ENCODE measurements at regions not wholly inside any gene's neighbourhood (a gene's known extent, or its start where the extent isn't known, plus 50 kb on each side); places are given as distances from the start of the nearest gene placed in this dataset.
"Not testable (repeated sequence)": the region's sequence is repeated elsewhere in the genome, so short reads cannot be mapped to it uniquely, and the experiment has no call there.

DNA sequence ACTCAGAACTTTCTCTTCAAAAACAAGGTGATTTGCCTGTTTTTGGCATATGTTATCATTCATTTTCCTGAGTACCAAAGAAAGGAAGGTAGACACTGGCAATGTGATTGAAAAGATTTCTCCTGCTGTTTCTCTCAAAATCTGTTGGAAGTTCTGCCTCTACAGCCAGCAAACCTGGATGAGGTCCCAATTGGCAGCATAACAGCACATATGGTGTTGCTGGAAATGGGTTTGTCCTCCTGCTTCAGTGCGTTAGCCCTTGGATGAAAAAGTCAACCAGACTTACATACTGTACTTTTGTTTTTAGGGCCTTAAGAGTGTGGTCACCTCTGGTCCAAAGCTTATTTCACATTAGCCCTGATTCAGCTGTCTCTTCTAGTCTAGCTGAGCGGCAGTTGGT lies 237.6 kb upstream of the MME start:
- no peaks in the 10 kb centered on the region for H3K27me3 Mint-ChIP-seq (ENCODE audit: unreplicated experiment)
- H3K27ac Mint-ChIP-seq (ENCODE audit: unreplicated experiment) = no peak overlapping the region
- no peaks in the 10 kb centered on the region for H3K36me3 Mint-ChIP-seq (ENCODE audit: low read depth, unreplicated experiment)
- DNase-seq (ENCODE audit: low spot score) = no peak
- H3K4me3 Mint-ChIP-seq (ENCODE audit: unreplicated experiment) = no peak overlapping the region
- peaks cover 3% of the 10 kb centered on the region for H3K4me1 Mint-ChIP-seq (ENCODE audit: unreplicated experiment)
- TF ChIP-seq CTCF (IDR thresholded peaks at IDR 0.05; ENCODE audit: unreplicated experiment) = no peak
- no peaks in the 10 kb centered on the region for H3K9me3 Mint-ChIP-seq (ENCODE audit: unreplicated experiment)

GRCh38 chr3:154835639-154836038 lies 244.5 kb upstream of the MME start:
- Mint-ChIP-seq H3K4me1 (ENCODE audit: unreplicated experiment) (peaks cover 3% of the 10 kb centered on the region), H3K36me3 (ENCODE audit: low read depth, unreplicated experiment) (no peaks in the 10 kb centered on the region), H3K4me3 (ENCODE audit: unreplicated experiment) (no peak overlapping the region), H3K27ac (ENCODE audit: unreplicated experiment) (no peak overlapping the region), H3K9me3 (ENCODE audit: unreplicated experiment) (no peaks in the 10 kb centered on the region), H3K27me3 (ENCODE audit: unreplicated experiment) (no peaks in the 10 kb centered on the region)
- no peak for TF ChIP-seq CTCF (IDR thresholded peaks at IDR 0.05; ENCODE audit: unreplicated experiment)
- DNase-seq (ENCODE audit: low spot score) = no peak

- not testable (repeated sequence) for H3K9me3 Mint-ChIP-seq (ENCODE audit: unreplicated experiment); H3K36me3 Mint-ChIP-seq (ENCODE audit: low read depth, unreplicated experiment); H3K27ac Mint-ChIP-seq (ENCODE audit: unreplicated experiment); H3K4me1 Mint-ChIP-seq (ENCODE audit: unreplicated experiment); H3K27me3 Mint-ChIP-seq (ENCODE audit: unreplicated experiment); H3K4me3 Mint-ChIP-seq (ENCODE audit: unreplicated experiment); DNase-seq (ENCODE audit: low spot score)
Measured at GRCh38 chr3:154834831-154835230, 245.3 kb upstream of the MME start.

DNA sequence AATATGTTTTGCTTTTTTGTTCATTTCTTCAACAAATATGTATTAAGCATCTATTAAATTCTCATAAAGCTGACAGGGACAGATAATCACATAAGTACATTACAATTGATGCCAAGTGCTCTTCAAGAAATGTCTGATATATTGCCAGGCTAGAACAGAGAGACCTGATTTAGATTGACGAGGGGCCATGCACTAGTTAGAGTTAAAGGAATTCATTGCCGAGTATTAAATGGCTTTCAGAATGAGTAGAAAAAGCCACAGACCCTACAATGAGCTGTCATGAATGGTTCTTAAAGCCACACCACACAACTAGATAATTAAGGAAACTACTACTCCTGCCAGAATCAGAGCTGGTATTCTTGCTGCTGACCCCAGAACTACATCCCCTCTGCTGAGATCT lies 250.2 kb upstream of the MME start:
- H3K36me3 Mint-ChIP-seq (ENCODE audit: low read depth, unreplicated experiment) = peaks cover 3% of the 10 kb centered on the region
- no peaks in the 10 kb centered on the region for H3K4me1 Mint-ChIP-seq (ENCODE audit: unreplicated experiment)
- TF ChIP-seq CTCF (IDR thresholded peaks at IDR 0.05; ENCODE audit: unreplicated experiment) = no peak
- H3K27ac Mint-ChIP-seq (ENCODE audit: unreplicated experiment) = no peak overlapping the region
- no peak overlapping the region for H3K4me3 Mint-ChIP-seq (ENCODE audit: unreplicated experiment)
- no peak for DNase-seq (ENCODE audit: low spot score)
- H3K27me3 Mint-ChIP-seq (ENCODE audit: unreplicated experiment) = no peaks in the 10 kb centered on the region
- peaks cover 1% of the 10 kb centered on the region for H3K9me3 Mint-ChIP-seq (ENCODE audit: unreplicated experiment)

DNA sequence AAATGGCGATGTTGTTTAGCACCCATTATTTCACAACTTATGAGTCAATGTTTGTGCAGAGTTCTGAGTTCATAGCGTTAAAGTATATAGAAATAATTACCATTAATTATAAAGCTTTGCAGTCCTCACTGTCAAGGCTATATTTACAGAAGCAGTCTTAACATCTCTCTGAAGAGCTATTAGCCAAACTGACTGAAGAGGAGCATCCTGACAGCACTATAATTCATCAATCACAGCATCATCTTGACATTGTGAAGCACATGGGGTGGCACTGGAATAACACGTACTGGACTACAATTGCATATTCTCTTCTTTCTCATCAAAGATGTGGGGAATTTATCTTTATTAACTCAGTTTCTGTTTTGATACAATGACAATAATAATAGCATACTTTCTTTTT lies 260.6 kb upstream of the MME start:
- peaks cover 5% of the 10 kb centered on the region for H3K9me3 Mint-ChIP-seq (ENCODE audit: unreplicated experiment)
- H3K36me3 Mint-ChIP-seq (ENCODE audit: low read depth, unreplicated experiment) = peaks cover 2% of the 10 kb centered on the region

More for the DNA sequence above, 260.6 kb upstream of the MME start:
- no peak overlapping the region for H3K27ac Mint-ChIP-seq (ENCODE audit: unreplicated experiment)
- H3K27me3 Mint-ChIP-seq (ENCODE audit: unreplicated experiment) = peaks cover 2% of the 10 kb centered on the region
- no peak for TF ChIP-seq CTCF (IDR thresholded peaks at IDR 0.05; ENCODE audit: unreplicated experiment)
- H3K4me3 Mint-ChIP-seq (ENCODE audit: unreplicated experiment) = no peak overlapping the region
- no peaks in the 10 kb centered on the region for H3K4me1 Mint-ChIP-seq (ENCODE audit: unreplicated experiment)
- no peak for DNase-seq (ENCODE audit: low spot score)

Data from endothelial cell (in vitro differentiated cells).